HCT116 (cell line): ENCODE measurements at regions not wholly inside any gene's neighbourhood (a gene's known extent, or its start where the extent isn't known, plus 50 kb on each side); places are given as distances from the start of the nearest gene placed in this dataset.

ENCODE experiments used
- POLR2A ChIP-seq: IDR thresholded peaks from 2 replicates; pipeline ENCODE4 v1.7.0; 2011; ENCODE audit warnings: borderline replicate concordance; ENCODE audit not compliant: insufficient read depth, insufficient read length; ENCODE audit errors: extremely low read depth
- TF ChIP-seq, protein P1 (sequence below): IDR thresholded peaks from 2 replicates; pipeline ENCODE4 v1.6.1; 2012; ENCODE audit warnings: low read depth
- TF ChIP-seq, protein P2 (sequence below), 3 experiments: fragments of 200-600 bp in 1 of 3; sonication (generic) in 1 of 3; IDR thresholded peaks in 2 of 3; conservative IDR thresholded peaks in 1 of 3; 2 replicates each; pipeline ENCODE4 v1.5.1; 2012 to 2017; ENCODE audit warnings: low read depth in 2 of 3, low read length in 2 of 3, antibody characterized with exemption in 1 of 3, borderline replicate concordance in 1 of 3, control low read depth in 1 of 3, mild to moderate bottlenecking in 1 of 3, mixed read lengths in 1 of 3, mixed run types in 1 of 3, moderate library complexity in 1 of 3; ENCODE audit not compliant: insufficient read depth in 1 of 3

DNA sequence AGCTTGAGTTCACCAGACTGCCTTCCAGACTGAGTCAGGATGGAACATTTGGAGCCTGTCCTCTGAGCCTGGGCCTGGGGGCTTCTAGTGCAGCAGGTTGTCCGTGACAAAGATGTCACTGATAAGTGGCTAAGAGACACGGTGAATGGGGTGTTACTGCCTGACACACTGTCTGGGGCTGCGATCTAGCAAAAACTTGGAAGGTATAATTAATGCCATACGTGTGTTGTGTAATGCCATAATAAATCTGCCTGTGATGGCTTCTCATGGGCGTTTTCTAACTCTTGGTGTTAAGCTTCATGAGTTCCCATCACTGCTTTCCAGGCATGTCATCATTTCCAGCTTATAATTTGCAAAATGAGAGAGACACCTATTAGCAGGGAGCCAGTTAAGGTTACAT is 215.4 kb downstream of the UTP18 start:
- no peak for TF ChIP-seq POLR2A
- TF ChIP-seq, protein P1, sequence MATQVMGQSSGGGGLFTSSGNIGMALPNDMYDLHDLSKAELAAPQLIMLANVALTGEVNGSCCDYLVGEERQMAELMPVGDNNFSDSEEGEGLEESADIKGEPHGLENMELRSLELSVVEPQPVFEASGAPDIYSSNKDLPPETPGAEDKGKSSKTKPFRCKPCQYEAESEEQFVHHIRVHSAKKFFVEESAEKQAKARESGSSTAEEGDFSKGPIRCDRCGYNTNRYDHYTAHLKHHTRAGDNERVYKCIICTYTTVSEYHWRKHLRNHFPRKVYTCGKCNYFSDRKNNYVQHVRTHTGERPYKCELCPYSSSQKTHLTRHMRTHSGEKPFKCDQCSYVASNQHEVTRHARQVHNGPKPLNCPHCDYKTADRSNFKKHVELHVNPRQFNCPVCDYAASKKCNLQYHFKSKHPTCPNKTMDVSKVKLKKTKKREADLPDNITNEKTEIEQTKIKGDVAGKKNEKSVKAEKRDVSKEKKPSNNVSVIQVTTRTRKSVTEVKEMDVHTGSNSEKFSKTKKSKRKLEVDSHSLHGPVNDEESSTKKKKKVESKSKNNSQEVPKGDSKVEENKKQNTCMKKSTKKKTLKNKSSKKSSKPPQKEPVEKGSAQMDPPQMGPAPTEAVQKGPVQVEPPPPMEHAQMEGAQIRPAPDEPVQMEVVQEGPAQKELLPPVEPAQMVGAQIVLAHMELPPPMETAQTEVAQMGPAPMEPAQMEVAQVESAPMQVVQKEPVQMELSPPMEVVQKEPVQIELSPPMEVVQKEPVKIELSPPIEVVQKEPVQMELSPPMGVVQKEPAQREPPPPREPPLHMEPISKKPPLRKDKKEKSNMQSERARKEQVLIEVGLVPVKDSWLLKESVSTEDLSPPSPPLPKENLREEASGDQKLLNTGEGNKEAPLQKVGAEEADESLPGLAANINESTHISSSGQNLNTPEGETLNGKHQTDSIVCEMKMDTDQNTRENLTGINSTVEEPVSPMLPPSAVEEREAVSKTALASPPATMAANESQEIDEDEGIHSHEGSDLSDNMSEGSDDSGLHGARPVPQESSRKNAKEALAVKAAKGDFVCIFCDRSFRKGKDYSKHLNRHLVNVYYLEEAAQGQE, result no peak
- TF ChIP-seq, protein P2, sequence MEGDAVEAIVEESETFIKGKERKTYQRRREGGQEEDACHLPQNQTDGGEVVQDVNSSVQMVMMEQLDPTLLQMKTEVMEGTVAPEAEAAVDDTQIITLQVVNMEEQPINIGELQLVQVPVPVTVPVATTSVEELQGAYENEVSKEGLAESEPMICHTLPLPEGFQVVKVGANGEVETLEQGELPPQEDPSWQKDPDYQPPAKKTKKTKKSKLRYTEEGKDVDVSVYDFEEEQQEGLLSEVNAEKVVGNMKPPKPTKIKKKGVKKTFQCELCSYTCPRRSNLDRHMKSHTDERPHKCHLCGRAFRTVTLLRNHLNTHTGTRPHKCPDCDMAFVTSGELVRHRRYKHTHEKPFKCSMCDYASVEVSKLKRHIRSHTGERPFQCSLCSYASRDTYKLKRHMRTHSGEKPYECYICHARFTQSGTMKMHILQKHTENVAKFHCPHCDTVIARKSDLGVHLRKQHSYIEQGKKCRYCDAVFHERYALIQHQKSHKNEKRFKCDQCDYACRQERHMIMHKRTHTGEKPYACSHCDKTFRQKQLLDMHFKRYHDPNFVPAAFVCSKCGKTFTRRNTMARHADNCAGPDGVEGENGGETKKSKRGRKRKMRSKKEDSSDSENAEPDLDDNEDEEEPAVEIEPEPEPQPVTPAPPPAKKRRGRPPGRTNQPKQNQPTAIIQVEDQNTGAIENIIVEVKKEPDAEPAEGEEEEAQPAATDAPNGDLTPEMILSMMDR (IDR thresholded peaks at IDR 0.05 in 2 of 3, conservative IDR thresholded peaks at IDR 0.05 in 1 of 3; ENCODE audit: borderline replicate concordance in 1 of 3, insufficient read depth in 1 of 3, low read depth in 2 of 3, low read length in 2 of 3), result no peak
